Coronary artery (tissue), 2 donors: ENCODE measurements at regions not wholly inside any gene's neighbourhood (a gene's known extent, or its start where the extent isn't known, plus 50 kb on each side); places are given as distances from the start of the nearest gene placed in this dataset.

Source experiments
- DNase-seq: peaks from one replicate; pipeline ENCODE4 v3.0.0-alpha.2; 2017; ENCODE audit warnings: low spot score
- H3K27ac ChIP-seq, 2 donors: fragments of 200-600 bp; sonication (generic); one replicate each; pipeline ENCODE4 v1.5.1; 2016 to 2019
- H3K4me3 ChIP-seq: fragments of 200-600 bp; sonication (generic); 2 replicates; pipeline ENCODE4 v1.5.1; 2016; ENCODE audit warnings: mild to moderate bottlenecking, moderate library complexity
- TF ChIP-seq, protein P1 (sequence below): fragments of 200-600 bp; sonication (generic); IDR thresholded peaks from one replicate; pipeline ENCODE4 v1.5.1; 2019; ENCODE audit warnings: antibody characterized with exemption

DNA sequence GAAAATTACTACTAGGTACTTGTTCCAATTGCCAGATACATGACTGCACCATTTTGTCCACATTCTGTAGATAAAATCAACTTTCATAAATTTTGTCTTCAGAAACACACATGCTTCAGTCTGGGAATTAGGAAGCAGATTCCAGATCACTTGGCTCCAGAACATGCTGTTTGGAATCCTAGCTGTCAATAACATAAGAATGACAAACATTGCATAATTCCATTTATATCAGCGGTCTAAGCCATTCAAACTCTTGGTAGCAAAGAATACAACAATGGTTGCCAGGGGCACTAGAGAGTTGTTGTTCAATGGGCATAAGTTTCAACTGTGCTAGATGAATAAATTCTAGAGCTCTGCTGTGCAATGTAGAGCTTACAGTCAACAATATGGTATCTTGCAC lies 1112.1 kb upstream of the AGA start:
- Histone ChIP-seq H3K27ac (no peak overlapping the region), H3K4me3 (no peak overlapping the region)
- no peak for DNase-seq
- TF ChIP-seq, protein P1, sequence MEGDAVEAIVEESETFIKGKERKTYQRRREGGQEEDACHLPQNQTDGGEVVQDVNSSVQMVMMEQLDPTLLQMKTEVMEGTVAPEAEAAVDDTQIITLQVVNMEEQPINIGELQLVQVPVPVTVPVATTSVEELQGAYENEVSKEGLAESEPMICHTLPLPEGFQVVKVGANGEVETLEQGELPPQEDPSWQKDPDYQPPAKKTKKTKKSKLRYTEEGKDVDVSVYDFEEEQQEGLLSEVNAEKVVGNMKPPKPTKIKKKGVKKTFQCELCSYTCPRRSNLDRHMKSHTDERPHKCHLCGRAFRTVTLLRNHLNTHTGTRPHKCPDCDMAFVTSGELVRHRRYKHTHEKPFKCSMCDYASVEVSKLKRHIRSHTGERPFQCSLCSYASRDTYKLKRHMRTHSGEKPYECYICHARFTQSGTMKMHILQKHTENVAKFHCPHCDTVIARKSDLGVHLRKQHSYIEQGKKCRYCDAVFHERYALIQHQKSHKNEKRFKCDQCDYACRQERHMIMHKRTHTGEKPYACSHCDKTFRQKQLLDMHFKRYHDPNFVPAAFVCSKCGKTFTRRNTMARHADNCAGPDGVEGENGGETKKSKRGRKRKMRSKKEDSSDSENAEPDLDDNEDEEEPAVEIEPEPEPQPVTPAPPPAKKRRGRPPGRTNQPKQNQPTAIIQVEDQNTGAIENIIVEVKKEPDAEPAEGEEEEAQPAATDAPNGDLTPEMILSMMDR = no peak

DNA sequence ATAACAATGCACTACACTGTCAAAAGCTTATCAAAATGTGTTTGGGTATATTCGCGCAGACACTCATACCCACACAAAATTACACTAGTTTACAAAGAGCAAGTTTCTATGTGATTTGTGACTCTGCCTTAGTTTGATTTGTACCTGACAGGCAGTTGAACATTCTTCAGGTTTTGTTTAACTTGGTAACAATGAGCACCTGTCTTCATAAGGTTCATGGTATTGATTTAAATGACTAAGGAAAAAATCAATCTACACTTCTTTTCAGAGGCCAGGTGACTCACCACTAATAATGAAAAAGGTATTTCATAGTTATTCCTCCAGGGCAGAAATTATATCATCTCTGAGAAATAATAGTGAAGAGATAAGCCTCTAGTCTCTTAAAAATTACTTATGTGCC lies 1114.6 kb upstream of the AGA start:
- TF ChIP-seq, protein P1 = no peak
- DNase-seq = no peak
- Histone ChIP-seq H3K27ac (no peak overlapping the region), H3K4me3 (no peak overlapping the region)

DNA sequence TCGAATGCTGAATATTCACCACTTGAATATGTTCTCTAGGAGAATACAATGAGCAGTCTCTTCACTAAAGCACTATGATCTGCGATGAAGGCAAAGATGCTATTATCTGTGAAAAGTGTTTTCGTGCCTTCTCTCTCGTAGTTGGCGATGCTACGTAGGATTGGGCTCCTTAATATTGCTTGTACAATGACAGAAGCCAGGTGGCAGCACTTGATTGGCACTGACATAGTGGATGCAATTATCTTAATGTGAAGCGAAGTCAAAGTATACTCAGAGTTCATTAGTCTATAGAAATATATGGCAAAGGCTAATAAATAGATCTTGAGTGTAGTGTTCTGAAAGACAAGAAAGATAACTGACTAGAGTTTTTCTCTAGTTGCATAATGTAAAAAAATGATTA lies 1135.7 kb upstream of the AGA start:
- TF ChIP-seq, protein P1 = no peak
- H3K4me3 ChIP-seq = no peak overlapping the region
- no peak for DNase-seq
- H3K27ac ChIP-seq = no peak overlapping the region

DNA sequence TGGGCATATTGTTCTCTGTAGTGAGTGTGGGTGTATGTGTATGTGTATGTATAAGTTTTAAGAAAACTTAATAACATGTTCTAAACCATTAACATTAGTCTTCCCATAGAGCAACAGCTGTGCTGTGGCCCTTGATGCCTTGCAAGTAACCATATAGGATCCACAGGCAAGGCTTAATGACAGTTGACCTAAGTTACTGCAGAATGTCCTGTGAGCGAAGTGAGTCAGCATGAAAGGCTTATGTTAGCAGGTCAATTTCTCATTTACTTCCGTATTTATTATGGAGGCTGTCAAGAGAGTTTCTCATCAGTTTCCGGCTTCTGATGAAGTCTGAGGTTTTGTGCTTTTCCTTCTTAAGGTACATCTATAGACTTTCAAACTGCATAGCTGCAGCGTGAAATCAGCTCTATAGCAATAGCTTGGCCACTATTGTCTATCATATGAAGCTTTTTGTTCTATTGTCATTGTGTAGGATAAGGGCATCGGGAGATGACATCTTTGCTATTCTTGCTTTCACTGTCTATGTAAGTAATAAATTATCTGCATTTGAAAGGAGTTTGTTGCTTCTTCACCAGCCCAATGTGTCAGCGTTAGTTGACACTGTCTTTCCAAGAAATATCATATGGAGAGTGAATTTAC lies 1153.4 kb upstream of the AGA start:
- Histone ChIP-seq H3K4me3 (no peak overlapping the region), H3K27ac (no peak overlapping the region)
- TF ChIP-seq, protein P1 = no peak
- DNase-seq = no peak

DNA sequence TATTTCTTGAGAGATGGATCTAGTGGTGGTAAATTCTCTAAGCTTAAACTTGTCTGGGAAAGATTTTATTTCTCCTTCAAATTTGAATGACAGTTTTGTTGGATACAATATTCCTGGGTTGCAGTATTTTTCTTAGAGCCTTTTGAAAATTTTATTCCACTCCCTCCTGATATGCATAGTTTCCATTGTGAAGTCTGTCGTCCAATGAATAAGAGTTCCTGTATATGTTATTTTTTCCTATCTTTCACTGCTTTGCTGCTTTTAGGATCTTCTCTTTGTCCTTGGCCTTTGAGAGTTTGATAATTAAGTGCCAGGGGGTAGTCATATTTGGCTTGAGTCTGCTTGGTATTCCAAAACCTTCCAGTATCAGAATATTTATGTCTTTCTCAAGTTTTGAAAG lies 1156.4 kb upstream of the AGA start:
- no peak for DNase-seq

DNA sequence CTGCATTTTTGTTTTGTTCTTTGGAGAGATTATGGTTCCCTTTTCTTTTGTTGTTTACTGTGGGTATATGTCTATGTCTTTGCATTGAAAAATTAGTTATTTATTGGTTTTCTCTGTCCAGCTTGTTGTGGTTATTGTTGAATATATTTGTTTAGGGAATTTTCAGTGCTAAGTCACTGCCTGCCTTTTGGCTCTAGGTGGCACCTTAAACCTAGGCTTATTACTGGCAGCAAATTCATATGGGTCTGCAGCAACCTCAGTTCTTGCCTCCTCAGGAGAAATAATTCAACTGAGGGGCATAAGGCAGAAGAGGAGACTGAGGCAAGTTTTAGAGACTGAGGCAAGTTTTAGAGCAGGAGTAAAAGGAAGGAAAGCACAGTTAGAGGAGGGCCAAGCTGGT lies 1157.3 kb upstream of the AGA start:
- Histone ChIP-seq H3K4me3 (no peak overlapping the region), H3K27ac (no peak overlapping the region)
- TF ChIP-seq, protein P1 = no peak
- DNase-seq = no peak

More for the DNA sequence above, 1156.4 kb upstream of the AGA start:
- TF ChIP-seq, protein P1 = no peak
- Histone ChIP-seq H3K4me3 (no peak overlapping the region), H3K27ac (no peak overlapping the region)

DNA sequence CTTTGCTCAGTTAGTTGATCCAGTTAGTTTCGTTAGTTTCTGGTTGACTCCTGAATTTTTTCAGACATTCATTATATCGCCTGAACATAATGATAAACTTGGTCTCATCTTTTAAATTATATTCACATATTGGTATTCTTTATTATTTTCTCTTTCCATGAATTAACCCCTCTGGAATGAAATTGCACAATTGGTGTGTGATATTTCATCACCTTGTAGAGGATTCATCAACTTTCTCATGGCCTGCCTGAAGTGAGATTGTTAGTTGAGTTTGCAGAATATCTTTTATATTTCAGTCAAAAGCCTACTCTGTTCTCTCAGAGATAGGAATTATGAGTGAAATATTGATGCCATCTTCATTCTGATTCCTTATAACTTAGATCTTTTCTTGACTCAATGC lies 1160.6 kb upstream of the AGA start:
- no peak overlapping the region for H3K4me3 ChIP-seq
- TF ChIP-seq, protein P1 = no peak
- DNase-seq = no peak
- H3K27ac ChIP-seq = no peak overlapping the region
